HT1080 (cell line): ENCODE measurements at regions not wholly inside any gene's neighbourhood (a gene's known extent, or its start where the extent isn't known, plus 50 kb on each side); places are given as distances from the start of the nearest gene placed in this dataset.
A peak's percentile ranks its signal among the peaks of the same experiment; 100 is the strongest.
"Not testable (repeated sequence)": the region's sequence is repeated elsewhere in the genome, so short reads cannot be mapped to it uniquely, and the experiment has no call there.

Source experiments
- DNase-seq: peaks from one replicate; pipeline ENCODE4 v3.0.0-alpha.2; 2015; ENCODE audit warnings: low read depth

GRCh38 chr2:402721-403120 is 114.8 kb upstream of the ALKAL2 start:
- DNase-seq: no peak

- no peak for DNase-seq
Measured at GRCh38 chr2:402206-402605, 114.3 kb upstream of the ALKAL2 start.

GRCh38 chr2:401019-401679 is 113.3 kb upstream of the ALKAL2 start:
- DNase-seq: no peak

GRCh38 chr2:397926-398325 is 110.0 kb upstream of the ALKAL2 start:
- no peak for DNase-seq

- no peak for DNase-seq
Measured at GRCh38 chr2:397521-397920, 109.6 kb upstream of the ALKAL2 start.

- no peak for DNase-seq
Measured at GRCh38 chr2:396903-397302, 109.0 kb upstream of the ALKAL2 start.

- no peak for DNase-seq
Measured at GRCh38 chr2:395886-396285, 108.0 kb upstream of the ALKAL2 start.

GRCh38 chr2:393711-394696 is 106.1 kb upstream of the ALKAL2 start:
- peak; percentile 84 for DNase-seq

- DNase-seq: no peak
Measured at GRCh38 chr2:392926-393280, 105.0 kb upstream of the ALKAL2 start.

- no peak for DNase-seq
Measured at GRCh38 chr2:392181-392925, 104.5 kb upstream of the ALKAL2 start.

GRCh38 chr2:391696-392095 is 103.8 kb upstream of the ALKAL2 start:
- DNase-seq: no peak

GRCh38 chr2:390959-391358 is 103.1 kb upstream of the ALKAL2 start:
- DNase-seq: no peak

GRCh38 chr2:389985-390384 is 102.1 kb upstream of the ALKAL2 start:
- not testable (repeated sequence) for DNase-seq

- DNase-seq: not testable (repeated sequence)
Measured at GRCh38 chr2:388752-389151, 100.9 kb upstream of the ALKAL2 start.

GRCh38 chr2:387980-388421 is 100.1 kb upstream of the ALKAL2 start:
- DNase-seq: peak; percentile 26

- no peak for DNase-seq
Measured at GRCh38 chr2:386406-387103, 98.7 kb upstream of the ALKAL2 start.

- no peak for DNase-seq
Measured at GRCh38 chr2:385785-386184, 97.9 kb upstream of the ALKAL2 start.

- DNase-seq: no peak
Measured at GRCh38 chr2:385061-385460, 97.2 kb upstream of the ALKAL2 start.

- peak; percentile 61 for DNase-seq
Measured at GRCh38 chr2:383888-384287, 96.0 kb upstream of the ALKAL2 start.

GRCh38 chr2:383178-383577 is 95.3 kb upstream of the ALKAL2 start:
- DNase-seq: no peak

- no peak for DNase-seq
Measured at GRCh38 chr2:382728-383022, 94.8 kb upstream of the ALKAL2 start.
